K562 (cell line): ENCODE measurements at regions not wholly inside any gene's neighbourhood (a gene's known extent, or its start where the extent isn't known, plus 50 kb on each side); places are given as distances from the start of the nearest gene placed in this dataset.

ENCODE experiments used
- ATAC-seq: fragments of 200-7000 bp; cut with Tn5 transposase; 3 replicates; pipeline ENCODE4 v1.9.1; 2020; ENCODE audit warnings: moderate library complexity
- BruUV-seq: library from RNA; stranded (reverse); fragments of 400-500 nt; replicated peaks from 2 replicates; lab custom pipeline; 2021; lab: Mats Ljungman, UMichigan
- CTCF ChIA-PET: fragments of 300-600 bp; formaldehyde crosslinking; extraction: SDS; loops from one replicate; lab custom pipeline; 2021; ENCODE audit warnings: low intra/inter-chr PET ratio; lab: Yijun Ruan, JAX
- POLR2A ChIA-PET: fragments of 300-600, 350-650 bp; sonication (Branson Sonifier 250); formaldehyde crosslinking; extraction: SDS; loops from one replicate; lab custom pipeline; 2021; ENCODE audit warnings: antibody characterized with exemption, inconsistent platforms; lab: Yijun Ruan, JAX
- DNase-seq, 4 experiments: peaks; one replicate each; pipeline versions ENCODE4 v3.0.0 to v3.0.0-alpha.2; 2011 to 2018; ENCODE audit warnings: low spot score in 3 of 4, mixed read lengths in 3 of 4; ENCODE audit errors: extremely low read depth in 1 of 4
- FAIRE-seq: peaks from 2 replicates; lab custom pipeline; 2011; peaks lifted over from hg19 to GRCh38; lab: Jason Lieb, UNC
- H2AFZ ChIP-seq: 2 replicates; pipeline ENCODE4 v1.6.0; 2011; ENCODE audit warnings: low read depth, low read length, control low read depth, inconsistent platforms
- H3K27ac ChIP-seq: fragments of 200-600 bp; 3 replicates; pipeline ENCODE4 v1.8.0; 2011; ENCODE audit warnings: low read depth, mild to moderate bottlenecking, control low read depth, inconsistent platforms, low read length, moderate library complexity, mixed read lengths; ENCODE audit errors: extremely low read depth
- H3K27me3 ChIP-seq, 2 experiments: fragments of 300-600 bp in 1 of 2; 2 replicates in 1 of 2; 3 replicates in 1 of 2; pipeline versions ENCODE4 v1.6.0 to v1.8.0; 2011; ENCODE audit warnings: inconsistent platforms in 2 of 2, low read length in 2 of 2, mild to moderate bottlenecking in 1 of 2, mixed read lengths in 1 of 2, moderate library complexity in 1 of 2; ENCODE audit not compliant: control insufficient read depth in 2 of 2, insufficient read depth in 2 of 2
- H3K36me3 ChIP-seq: fragments of 300-600 bp; 3 replicates; pipeline ENCODE4 v1.8.0; 2011; ENCODE audit warnings: mild to moderate bottlenecking, low read length, inconsistent platforms; ENCODE audit not compliant: control insufficient read depth, insufficient read depth
- H3K4me1 ChIP-seq, 2 experiments: fragments of 200-600 bp in 1 of 2; replicated peaks in 1 of 2; 2 replicates in 1 of 2; 3 replicates in 1 of 2; pipeline versions ENCODE4 v1.5.1 to v1.8.0; 2011; ENCODE audit warnings: inconsistent platforms in 2 of 2, low read length in 2 of 2, mild to moderate bottlenecking in 1 of 2, mixed read lengths in 1 of 2, moderate library complexity in 1 of 2; ENCODE audit not compliant: control insufficient read depth in 2 of 2, insufficient read depth in 2 of 2
- H3K4me2 ChIP-seq: 2 replicates; pipeline ENCODE4 v1.6.1; 2011; ENCODE audit warnings: low read length, control low read depth, inconsistent platforms, mixed read lengths; ENCODE audit not compliant: insufficient read depth
- H3K4me3 ChIP-seq: fragments of 200-600 bp; sonication (generic), shearing (Covaris generic); 2 replicates; pipeline ENCODE4 v1.5.1; 2016; ENCODE audit warnings: control low read depth, inconsistent platforms
- H3K79me2 ChIP-seq: fragments of 200-600 bp; 3 replicates; pipeline ENCODE4 v1.8.0; 2011; ENCODE audit warnings: low read length, inconsistent platforms; ENCODE audit not compliant: control insufficient read depth, insufficient read depth
- H3K9ac ChIP-seq, 2 experiments: 2 replicates each; pipeline versions ENCODE4 v1.6.0 to v1.6.1; 2011; ENCODE audit warnings: low read depth in 2 of 2, low read length in 2 of 2, control low read depth in 1 of 2, inconsistent platforms in 1 of 2, mild to moderate bottlenecking in 1 of 2, mixed read lengths in 1 of 2; ENCODE audit not compliant: insufficient read depth in 1 of 2
- H3K9me1 ChIP-seq: one replicate; pipeline ENCODE4 v1.6.0; 2011; ENCODE audit warnings: inconsistent platforms, mild to moderate bottlenecking, low read length, moderate library complexity; ENCODE audit not compliant: control insufficient read depth, insufficient read depth
- H3K9me3 ChIP-seq: replicated peaks from 2 replicates; pipeline ENCODE4 v1.5.1; 2011; ENCODE audit warnings: low read depth, low read length, inconsistent platforms; ENCODE audit not compliant: control insufficient read depth, insufficient read depth
- H4K20me1 ChIP-seq: replicated peaks from 2 replicates; pipeline ENCODE4 v1.6.1; 2011; ENCODE audit warnings: low read length, inconsistent platforms, mixed read lengths; ENCODE audit not compliant: control insufficient read depth, insufficient read depth
- ADNP ChIP-seq: fragments of 200-800 bp; sonication (Bioruptor generic); IDR thresholded peaks from 2 replicates; pipeline ENCODE4 v1.6.1; 2016; ENCODE audit warnings: missing genetic modification characterization, missing compliant biosample characterization
- BDP1 ChIP-seq: IDR thresholded peaks from 3 replicates; pipeline ENCODE4 v1.6.1; 2011; ENCODE audit not compliant: insufficient read length, insufficient read depth
- CREM ChIP-seq: IDR thresholded peaks from 2 replicates; pipeline ENCODE4 v1.6.1; 2014; ENCODE audit warnings: antibody characterized with exemption, low read depth
- DIDO1 ChIP-seq: fragments of 450-650 bp; IDR thresholded peaks from 2 replicates; pipeline ENCODE4 v1.6.1; 2016; ENCODE audit warnings: low read depth, missing biosample characterization, missing genetic modification characterization
- E2F6 ChIP-seq, 2 experiments: IDR thresholded peaks; 2 replicates each; pipeline ENCODE4 v1.6.1; 2011; ENCODE audit warnings: borderline replicate concordance in 1 of 2, control low read depth in 1 of 2, low read depth in 1 of 2, low read length in 1 of 2, mild to moderate bottlenecking in 1 of 2, mixed read lengths in 1 of 2, moderate library complexity in 1 of 2; ENCODE audit not compliant: insufficient read depth in 1 of 2, insufficient read length in 1 of 2, poor library complexity in 1 of 2, severe bottlenecking in 1 of 2; ENCODE audit errors: extremely low read depth in 1 of 2
- HCFC1 ChIP-seq: IDR thresholded peaks from 2 replicates; pipeline ENCODE4 v1.6.1; 2012; ENCODE audit warnings: low read depth, low read length, improper control_type of control experiment
- HSF4 ChIP-seq: fragments of 250-450 bp; sonication (Bioruptor Pico); IDR thresholded peaks from 2 replicates; pipeline ENCODE4 v2.1.2; 2022; ENCODE audit warnings: mild to moderate bottlenecking, moderate library complexity, borderline replicate concordance
- ILF3 ChIP-seq: fragments of 450-650 bp; IDR thresholded peaks from 2 replicates; pipeline ENCODE4 v1.6.1; 2018; ENCODE audit warnings: antibody characterized with exemption, mild to moderate bottlenecking, moderate library complexity, borderline replicate concordance
- MYC ChIP-seq, 2 experiments: fragments of 250-450 bp in 1 of 2; sonication (Bioruptor Pico) in 1 of 2; IDR thresholded peaks; 2 replicates each; pipeline versions ENCODE4 v1.5.1 to v1.6.1; 2012 to 2021; ENCODE audit warnings: low read depth in 2 of 2, borderline replicate concordance in 1 of 2, improper control_type of control experiment in 1 of 2, low read length in 1 of 2, mild to moderate bottlenecking in 1 of 2, moderate library complexity in 1 of 2
- USF1 ChIP-seq: sonication (generic); formaldehyde crosslinking; IDR thresholded peaks from 2 replicates; pipeline ENCODE4 v1.9.0; 2022; ENCODE audit warnings: mild to moderate bottlenecking, missing genetic modification reagents
- XRCC3 ChIP-seq: fragments of 450-650 bp; IDR thresholded peaks from 2 replicates; pipeline ENCODE4 v1.6.1; 2017; ENCODE audit warnings: mild to moderate bottlenecking, moderate library complexity
- ZNF232 ChIP-seq: sonication (generic); formaldehyde crosslinking; IDR thresholded peaks from 2 replicates; pipeline ENCODE4 v1.8.0; 2022; ENCODE audit warnings: mild to moderate bottlenecking, missing genetic modification reagents
- ZNF518B ChIP-seq: fragments of 250-450 bp; sonication (Bioruptor Pico); IDR thresholded peaks from 2 replicates; pipeline ENCODE4 v1.5.0; 2021; ENCODE audit warnings: mild to moderate bottlenecking, moderate library complexity
- ZNF586 ChIP-seq: fragments of 450-650 bp; formaldehyde crosslinking; conservative IDR thresholded peaks from 2 replicates; pipeline ENCODE4 v1.4.0; 2020; ENCODE audit warnings: mild to moderate bottlenecking, moderate library complexity
- WGBS: fragments of 100-300 bp; shearing (Covaris generic); methylation state at CpG from one replicate; pipeline ENCODE4 v1.1.6; 2016; ENCODE audit warnings: low coverage, mixed read lengths; ENCODE audit not compliant: insufficient coverage; ENCODE audit errors: missing lambda C conversion rate; 5-methylcytosine and 5-hydroxymethylcytosine counted together
- in situ Hi-C: fragments of 300-500 bp; cut with MboI; formaldehyde crosslinking; loops from 4 replicates; pipeline ENCODE4 v1.15.0; 2018; ENCODE audit warnings: inconsistent platforms, mixed read lengths
- intact Hi-C: fragments of 100-400 bp; cut with micrococcal nuclease; formaldehyde crosslinking; loops from 2 replicates; pipeline ENCODE4 v1.14.2; 2022

- no peak for TF ChIP-seq MYC (IDR thresholded peaks at IDR 0.05; ENCODE audit: low read depth, low read length)
- no peak for TF ChIP-seq MYC (CRISPR knock-in tag; IDR thresholded peaks at IDR 0.05; ENCODE audit: borderline replicate concordance, low read depth)
- no peak for TF ChIP-seq XRCC3
Observed at GRCh38 chr12:54701940-54702592, 53.9 kb upstream of the DCD start (continued).

- TF ChIP-seq ZNF586 (CRISPR knock-in tag) (no peak), HSF4 (no peak), HCFC1 (no peak), BDP1 (no peak), USF1 (no peak), ZNF232 (CRISPR knock-in tag) (no peak), ADNP (tag) (no peak), E2F6 (IDR thresholded peaks at IDR 0.05; ENCODE audit: borderline replicate concordance in 1 of 2, extremely low read depth in 1 of 2, insufficient read depth in 1 of 2, insufficient read length in 1 of 2, low read depth in 1 of 2, low read length in 1 of 2, poor library complexity in 1 of 2, severe bottlenecking in 1 of 2) (no peak), DIDO1 (tag) (no peak), CREM (no peak), ZNF518B (CRISPR knock-in tag) (no peak), ILF3 (no peak)
- H3K79me2 ChIP-seq, result no peaks in the 10 kb centered on the region
- H3K4me1 ChIP-seq, result no peaks in the 10 kb centered on the region
- ChIA-PET CTCF (interaction anchor here (2.5 kb wide), 1 partner anchor 372 kb away, joined by 15 read pairs; no protein-coding TSS in a partner anchor), POLR2A (interaction anchor here (0.6 to 0.9 kb wide), 2 partner anchors 55 to 219 kb away, joined by 3 to 4 read pairs; no protein-coding TSS in a partner anchor)
- no TSS peak for BruUV-seq
- no peak overlapping the region for H2AFZ ChIP-seq
- no peaks in the 10 kb centered on the region for H4K20me1 ChIP-seq
- intact Hi-C loops (loop anchor here (5.0 kb wide), 2 partner anchors 256 to 371 kb away; no protein-coding TSS in a partner anchor), in situ Hi-C loops (no loop called here)
- WGBS, result 0% methylated on average over 2 of the region's 2 CpGs
- H3K4me2 ChIP-seq, result no peak overlapping the region
- H3K9ac ChIP-seq, result no peak overlapping the region
- no peaks in the 10 kb centered on the region for H3K9me1 ChIP-seq
- DNase-seq, result no peak
- no peak for ATAC-seq
- H3K9me3 ChIP-seq, result no peaks in the 10 kb centered on the region
- no peak overlapping the region for H3K27ac ChIP-seq
- no peak overlapping the region for H3K4me3 ChIP-seq
- no peak for FAIRE-seq
- H3K36me3 ChIP-seq, result no peaks in the 10 kb centered on the region
- no peaks in the 10 kb centered on the region; a peak in 1 of 5 replicates for H3K27me3 ChIP-seq
Observed at GRCh38 chr12:54700849-54701248, 52.7 kb upstream of the DCD start.
